ENCODE measurements at regions not wholly inside any gene's neighbourhood (a gene's known extent, or its start where the extent isn't known, plus 50 kb on each side); places are given as distances from the start of the nearest gene placed in this dataset.

- Mint-ChIP-seq H3K4me3 (no peak overlapping the region), H3K9me3 (ENCODE audit: low read depth) (peaks cover 6% of the 10 kb centered on the region), H3K27me3 (peaks cover 22% of the 10 kb centered on the region), H3K27ac (no peak overlapping the region), H3K4me1 (no peaks in the 10 kb centered on the region), H3K36me3 (ENCODE audit: low read depth) (no peaks in the 10 kb centered on the region)
- ATAC-seq (no peak), DNase-seq (peak; percentile 7)
- intact Hi-C loops (cut with DNase I, micrococcal nuclease), result no loop called here
- ChIA-PET POLR2A (no interaction called here), CTCF (interaction anchor here (1.0 kb wide), 1 partner anchor 183 kb away, joined by 3 read pairs; no protein-coding TSS in a partner anchor)
Observed at GRCh38 chr18:32576296-32576916, 105.7 kb upstream of the GAREM1 start.

DNA sequence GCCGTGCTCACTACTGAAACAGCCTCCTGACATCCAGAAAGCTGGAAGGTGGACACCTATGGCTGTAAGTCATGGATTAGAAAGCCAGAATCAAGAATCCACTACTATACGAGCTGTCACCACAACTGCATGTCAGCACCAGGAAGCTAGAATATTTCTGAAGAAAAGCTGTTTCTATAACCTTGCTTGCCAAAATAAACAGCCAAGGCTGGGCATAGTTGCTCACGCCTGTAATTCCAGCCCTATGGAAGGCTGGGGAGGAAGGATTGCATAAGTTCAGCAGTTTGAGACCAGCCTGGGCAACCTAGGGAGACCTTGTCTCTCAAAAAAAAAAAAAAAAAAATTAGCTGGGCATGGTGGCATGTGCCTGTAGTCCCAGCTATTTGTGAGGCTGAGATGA lies 96.3 kb upstream of the GAREM1 start:
- ATAC-seq, result no peak
- ChIA-PET CTCF (no interaction called here), POLR2A (no interaction called here)
- Mint-ChIP-seq H3K4me3 (no peak overlapping the region), H3K9me3 (ENCODE audit: low read depth) (no peaks in the 10 kb centered on the region), H3K36me3 (ENCODE audit: low read depth) (no peaks in the 10 kb centered on the region), H3K27me3 (peaks cover 7% of the 10 kb centered on the region), H3K4me1 (no peaks in the 10 kb centered on the region), H3K27ac (no peak overlapping the region)
- DNase-seq, result no peak
- intact Hi-C loops (cut with DNase I, micrococcal nuclease), result no loop called here

DNA sequence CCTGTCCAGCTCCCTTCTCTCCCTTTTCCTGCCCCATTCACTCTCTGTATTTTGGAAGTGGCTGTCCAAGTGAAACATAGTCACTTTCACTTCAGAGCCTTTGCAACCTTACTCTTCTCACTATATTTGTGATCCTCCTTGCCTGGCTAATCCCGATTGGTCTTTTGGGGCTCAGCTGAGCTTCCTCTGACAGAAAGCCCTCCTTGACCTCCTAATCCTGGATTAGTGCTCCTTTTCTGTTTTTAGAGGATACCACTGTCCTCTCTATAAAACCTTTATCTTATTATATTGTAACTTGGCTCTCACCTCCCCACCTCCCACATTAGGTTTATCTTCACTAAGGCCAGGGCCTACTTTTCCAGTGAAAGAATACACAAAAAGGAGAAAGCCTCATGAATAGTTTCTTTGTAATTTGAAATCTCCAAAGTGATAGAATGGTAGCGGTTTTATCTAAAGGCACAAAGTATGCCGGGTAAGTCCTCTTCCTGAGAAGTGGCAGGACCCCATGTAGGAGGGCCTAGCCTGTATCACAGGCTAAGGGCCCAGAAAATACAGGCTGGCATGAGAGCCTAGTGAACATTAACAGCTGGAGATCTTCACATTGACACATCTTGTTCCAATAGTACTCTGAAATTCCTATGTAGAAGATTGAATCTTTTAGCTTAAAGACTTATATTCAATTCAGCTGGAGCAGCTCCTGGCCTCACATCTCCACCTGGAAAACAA lies 83.1 kb upstream of the GAREM1 start:
- Mint-ChIP-seq H3K4me3 (no peak overlapping the region), H3K27ac (no peak overlapping the region), H3K36me3 (ENCODE audit: low read depth) (no peaks in the 10 kb centered on the region), H3K27me3 (peaks cover 14% of the 10 kb centered on the region), H3K4me1 (no peaks in the 10 kb centered on the region), H3K9me3 (ENCODE audit: low read depth) (no peaks in the 10 kb centered on the region)
- intact Hi-C loops (cut with DNase I, micrococcal nuclease), result loop anchor here (2.0 to 10.0 kb wide), 4 partner anchors 82 to 813 kb away; partner anchors contain the start of gene GAREM1 (in 1 of the 2)
- DNase-seq, result no peak
- CTCF ChIA-PET, result interaction anchor here (0.5 to 8.1 kb wide), 11 partner anchors 26 to 400 kb away, joined by 3 to 98 read pairs (median 4); partner anchors contain the start of gene GAREM1
- POLR2A ChIA-PET, result no interaction called here
- no peak for ATAC-seq

- H3K36me3 Mint-ChIP-seq (ENCODE audit: low read depth), result no peaks in the 10 kb centered on the region
- ATAC-seq, result no peak
- DNase-seq, result no peak
- ChIA-PET CTCF (interaction anchor here (0.7 to 8.1 kb wide), 13 partner anchors 12 to 399 kb away, joined by 3 to 98 read pairs (median 4); partner anchors contain the start of gene GAREM1), POLR2A (no interaction called here)
- H3K9me3 Mint-ChIP-seq (ENCODE audit: low read depth), result no peaks in the 10 kb centered on the region
- intact Hi-C loops (cut with DNase I, micrococcal nuclease), result loop anchor here (2.0 to 10.0 kb wide), 4 partner anchors 81 to 812 kb away; partner anchors contain the start of gene GAREM1 (in 1 of the 2)
- H3K4me3 Mint-ChIP-seq, result no peak overlapping the region
- H3K27me3 Mint-ChIP-seq, result peaks cover 15% of the 10 kb centered on the region
- H3K4me1 Mint-ChIP-seq, result no peaks in the 10 kb centered on the region
- no peak overlapping the region for H3K27ac Mint-ChIP-seq
Observed at GRCh38 chr18:32553174-32553573, 82.5 kb upstream of the GAREM1 start.

DNA sequence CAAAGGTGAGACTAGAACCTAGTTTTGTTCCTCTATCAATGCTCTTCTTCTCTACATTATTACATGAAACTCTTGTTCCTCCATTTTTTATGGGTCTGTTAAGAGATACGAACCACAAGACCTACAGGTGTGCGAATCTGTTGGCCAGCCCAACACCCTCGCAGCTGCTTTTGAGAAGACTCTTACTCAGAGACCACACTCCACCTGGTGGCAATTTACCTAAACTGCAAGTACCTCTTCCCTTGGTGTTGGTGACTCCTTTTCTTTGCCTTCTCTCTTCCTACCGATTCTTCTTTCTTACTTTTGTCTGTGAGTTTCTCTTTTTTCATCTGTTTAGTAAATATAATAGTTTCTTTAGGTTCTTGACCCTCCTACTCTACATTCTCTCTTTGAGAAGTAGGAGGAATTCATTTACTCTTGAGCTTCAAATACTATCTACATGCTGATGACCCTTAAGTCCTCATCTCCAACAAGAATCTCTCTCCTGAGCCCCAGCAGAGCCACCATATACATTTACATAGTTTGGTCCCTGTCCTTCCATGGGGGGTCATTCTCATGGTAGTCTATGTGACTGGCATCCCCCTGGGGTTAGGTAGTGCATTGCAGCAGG lies 81.8 kb upstream of the GAREM1 start:
- Mint-ChIP-seq H3K4me3 (no peak overlapping the region), H3K27me3 (peaks cover 16% of the 10 kb centered on the region), H3K9me3 (ENCODE audit: low read depth) (no peaks in the 10 kb centered on the region), H3K4me1 (no peaks in the 10 kb centered on the region), H3K36me3 (ENCODE audit: low read depth) (no peaks in the 10 kb centered on the region), H3K27ac (no peak overlapping the region)
- POLR2A ChIA-PET, result interaction anchor here (0.9 kb wide), 1 partner anchor 281 kb away, joined by 3 read pairs; no protein-coding TSS in a partner anchor
- CTCF ChIA-PET, result interaction anchor here (0.5 to 8.1 kb wide), 23 partner anchors 10 to 563 kb away, joined by 3 to 98 read pairs (median 4); partner anchors contain the start of gene GAREM1
- DNase-seq (peak; percentile 71), ATAC-seq (peak; percentile 68)
- intact Hi-C loops (cut with DNase I, micrococcal nuclease), result loop anchor here (1.0 to 10.0 kb wide), 7 partner anchors 80 to 812 kb away; partner anchors contain the start of gene GAREM1 (in 1 of the 2)

DNA sequence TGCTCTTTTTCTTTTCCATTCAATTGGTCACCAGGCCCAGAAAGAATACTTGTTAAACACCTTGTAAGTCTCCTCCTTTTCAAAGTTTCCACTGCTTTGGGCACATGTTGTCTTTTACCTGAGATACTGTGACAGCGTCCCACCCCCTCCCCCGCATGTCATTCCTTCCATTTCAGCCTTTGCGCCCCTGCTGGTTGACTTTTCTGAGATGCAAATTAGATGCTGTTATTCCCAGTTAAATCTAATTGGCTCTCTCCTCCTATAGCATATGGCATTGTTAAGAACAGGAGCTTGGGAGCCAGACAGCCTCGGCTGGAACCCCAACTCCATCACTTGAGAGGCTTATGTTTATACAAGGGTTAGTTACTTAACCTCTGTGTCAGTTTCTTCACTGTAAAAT lies 80.3 kb upstream of the GAREM1 start:
- Mint-ChIP-seq H3K9me3 (ENCODE audit: low read depth) (no peaks in the 10 kb centered on the region), H3K36me3 (ENCODE audit: low read depth) (no peaks in the 10 kb centered on the region), H3K4me1 (no peaks in the 10 kb centered on the region), H3K4me3 (no peak overlapping the region), H3K27ac (no peak overlapping the region), H3K27me3 (peaks cover 14% of the 10 kb centered on the region)
- ChIA-PET POLR2A (no interaction called here), CTCF (interaction anchor here (1.0 to 8.1 kb wide), 8 partner anchors 11 to 563 kb away, joined by 3 to 98 read pairs (median 6); no protein-coding TSS in a partner anchor)
- no peak for ATAC-seq
- no peak for DNase-seq
- intact Hi-C loops (cut with DNase I, micrococcal nuclease), result loop anchor here (5.0 to 10.0 kb wide), 3 partner anchors 79 to 264 kb away; partner anchors contain the start of gene GAREM1 (in 1 of the 2)

GRCh38 chr18:32549248-32550110 lies 78.8 kb upstream of the GAREM1 start:
- H3K4me3 Mint-ChIP-seq, result no peak overlapping the region
- ChIA-PET CTCF (interaction anchor here (0.6 to 8.1 kb wide), 20 partner anchors 8 to 389 kb away, joined by 3 to 98 read pairs (median 4); partner anchors contain the start of gene GAREM1), POLR2A (no interaction called here)
- no peak overlapping the region for H3K27ac Mint-ChIP-seq
- ATAC-seq (peak; percentile 84), DNase-seq (peak; percentile 73)
- H3K9me3 Mint-ChIP-seq (ENCODE audit: low read depth), result no peaks in the 10 kb centered on the region
- no peaks in the 10 kb centered on the region for H3K4me1 Mint-ChIP-seq
- intact Hi-C loops (cut with DNase I, micrococcal nuclease), result loop anchor here (1.0 to 10.0 kb wide), 5 partner anchors 77 to 262 kb away; partner anchors contain the start of gene GAREM1 (in 1 of the 2)
- peaks cover 12% of the 10 kb centered on the region for H3K27me3 Mint-ChIP-seq
- H3K36me3 Mint-ChIP-seq (ENCODE audit: low read depth), result no peaks in the 10 kb centered on the region

DNA sequence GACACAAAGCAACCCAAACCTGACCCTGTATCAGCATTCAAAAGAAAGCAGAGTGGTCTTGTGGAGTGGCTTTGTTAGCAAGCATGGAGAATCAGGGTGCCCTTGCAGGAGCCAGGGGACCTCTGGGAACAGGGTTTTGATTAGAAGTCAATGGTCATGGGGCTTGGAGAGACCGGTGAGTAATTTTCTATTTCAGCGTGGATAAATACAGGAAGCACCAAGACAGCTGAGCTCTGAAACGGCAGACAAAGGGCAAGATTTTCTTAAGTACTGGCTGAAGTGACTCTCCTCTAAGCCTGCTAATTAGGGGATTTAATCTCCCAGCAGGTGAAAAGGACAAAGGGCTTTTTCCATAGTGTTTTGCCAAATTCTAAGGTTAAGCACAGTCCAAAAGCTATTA lies 78.0 kb upstream of the GAREM1 start:
- POLR2A ChIA-PET, result no interaction called here
- DNase-seq (no peak), ATAC-seq (no peak)
- no peaks in the 10 kb centered on the region for H3K9me3 Mint-ChIP-seq (ENCODE audit: low read depth)
- no peaks in the 10 kb centered on the region for H3K4me1 Mint-ChIP-seq
- H3K27me3 Mint-ChIP-seq, result peaks cover 12% of the 10 kb centered on the region
- H3K4me3 Mint-ChIP-seq, result no peak overlapping the region
- no peak overlapping the region for H3K27ac Mint-ChIP-seq
- intact Hi-C loops (cut with DNase I, micrococcal nuclease), result loop anchor here in 1 of 2 experiments (1.0 to 2.0 kb wide), 2 partner anchors 108 to 260 kb away; no protein-coding TSS in a partner anchor
- CTCF ChIA-PET, result interaction anchor here (0.7 to 8.1 kb wide), 12 partner anchors 8 to 389 kb away, joined by 3 to 98 read pairs (median 5); partner anchors contain the start of gene GAREM1
- no peaks in the 10 kb centered on the region for H3K36me3 Mint-ChIP-seq (ENCODE audit: low read depth)

GRCh38 chr18:32545631-32546030 lies 74.9 kb upstream of the GAREM1 start:
- Mint-ChIP-seq H3K4me3 (no peak overlapping the region), H3K4me1 (no peaks in the 10 kb centered on the region)

GRCh38 chr18:32544088-32544487 lies 73.4 kb upstream of the GAREM1 start:
- DNase-seq (no peak), ATAC-seq (no peak)
- Mint-ChIP-seq H3K27ac (no peak overlapping the region), H3K4me3 (no peak overlapping the region), H3K27me3 (peaks cover 16% of the 10 kb centered on the region), H3K36me3 (ENCODE audit: low read depth) (no peaks in the 10 kb centered on the region), H3K4me1 (no peaks in the 10 kb centered on the region), H3K9me3 (ENCODE audit: low read depth) (no peaks in the 10 kb centered on the region)
- intact Hi-C loops (cut with DNase I, micrococcal nuclease), result no loop called here
- POLR2A ChIA-PET, result no interaction called here
- CTCF ChIA-PET, result no interaction called here

More at GRCh38 chr18:32545631-32546030, 74.9 kb upstream of the GAREM1 start:
- Mint-ChIP-seq H3K27ac (no peak overlapping the region), H3K9me3 (ENCODE audit: low read depth) (no peaks in the 10 kb centered on the region), H3K36me3 (ENCODE audit: low read depth) (no peaks in the 10 kb centered on the region), H3K27me3 (peaks cover 13% of the 10 kb centered on the region)
- CTCF ChIA-PET, result no interaction called here
- intact Hi-C loops (cut with DNase I, micrococcal nuclease), result no loop called here
- POLR2A ChIA-PET, result no interaction called here
- no peak for ATAC-seq
- no peak for DNase-seq
